ENCODE measurements at regions not wholly inside any gene's neighbourhood (a gene's known extent, or its start where the extent isn't known, plus 50 kb on each side); places are given as distances from the start of the nearest gene placed in this dataset.
"Not testable (repeated sequence)": the region's sequence is repeated elsewhere in the genome, so short reads cannot be mapped to it uniquely, and the experiment has no call there.

GRCh38 chr4:91653067-91653466, 650.7 kb upstream of the GRID2 start:
- no peak for FAIRE-seq

DNA sequence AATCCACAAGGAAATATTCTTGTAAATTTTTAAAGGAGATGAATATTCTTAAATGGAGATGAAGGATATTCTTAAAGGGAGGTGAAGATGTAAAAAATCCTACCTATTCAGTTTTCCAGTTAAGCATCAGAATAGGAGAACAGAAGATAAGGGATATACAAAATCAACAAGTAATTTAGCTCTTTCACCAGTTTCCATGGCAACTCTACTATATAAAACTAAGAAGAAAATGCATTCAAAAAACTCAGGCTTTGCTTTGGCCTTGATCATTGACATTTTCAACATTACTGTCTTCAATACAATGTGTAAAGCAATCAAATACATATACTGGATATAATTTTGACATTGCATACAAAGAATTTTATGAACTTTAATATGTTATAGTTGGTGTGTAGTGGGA, 622.7 kb upstream of the GRID2 start:
- FAIRE-seq (no peak), DNase-seq (ENCODE audit: low spot score in 2 of 2) (no peak)

More at GRCh38 chr4:91653067-91653466, 650.7 kb upstream of the GRID2 start:
- DNase-seq (ENCODE audit: low spot score in 2 of 2), result no peak

DNA sequence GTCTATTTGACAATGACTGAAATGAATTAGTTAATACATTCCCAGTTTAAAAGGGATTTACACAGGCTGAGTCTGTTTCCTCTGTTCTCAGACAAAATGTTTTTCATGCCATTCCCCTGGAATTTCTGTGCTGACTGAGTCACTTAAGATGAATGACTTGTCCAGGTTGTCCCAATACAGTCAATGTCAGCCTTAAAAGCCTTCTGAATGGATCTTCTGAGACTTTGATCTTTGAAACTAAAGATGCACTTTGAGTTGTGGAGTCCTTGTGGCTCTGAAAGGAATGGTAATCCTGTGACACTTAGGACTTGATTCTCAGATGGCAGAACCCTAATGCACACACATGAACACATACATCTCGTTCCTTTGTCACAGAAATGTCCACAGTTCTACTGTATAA, 622.2 kb upstream of the GRID2 start:
- DNase-seq (ENCODE audit: low spot score in 2 of 2) (no peak), FAIRE-seq (no peak)

GRCh38 chr4:91684955-91685354, 618.8 kb upstream of the GRID2 start:
- DNase-seq (ENCODE audit: low spot score in 2 of 2), result no peak
- FAIRE-seq, result no peak

- no peak for FAIRE-seq
- DNase-seq (ENCODE audit: low spot score in 2 of 2), result no peak
Observed at GRCh38 chr4:91688413-91688812, 615.4 kb upstream of the GRID2 start.

GRCh38 chr4:91699691-91700090, 604.1 kb upstream of the GRID2 start:
- not testable (repeated sequence) for FAIRE-seq; DNase-seq (ENCODE audit: low spot score in 2 of 2)

DNA sequence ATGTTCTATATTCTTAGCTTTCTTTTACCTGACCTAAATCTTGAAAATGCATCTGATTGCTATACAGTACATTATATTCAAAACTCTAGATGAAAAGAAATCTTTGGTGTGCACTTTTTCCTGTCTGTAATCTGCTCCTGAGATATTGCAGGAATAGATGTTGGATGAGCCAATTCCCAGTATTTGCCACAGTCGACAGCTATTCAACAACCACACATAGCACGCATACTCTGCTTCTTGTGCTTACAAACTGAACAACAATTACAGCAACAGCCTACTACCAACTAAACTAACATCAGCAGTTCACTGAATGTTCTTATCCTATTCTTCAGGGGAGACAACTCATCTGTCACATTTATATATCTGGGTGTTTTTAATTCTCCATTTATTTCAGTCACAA, 573.9 kb upstream of the GRID2 start:
- FAIRE-seq, result no peak
- no peak for DNase-seq (ENCODE audit: low spot score in 2 of 2)

GRCh38 chr4:91734682-91735081, 569.1 kb upstream of the GRID2 start:
- FAIRE-seq (no peak), DNase-seq (ENCODE audit: low spot score in 2 of 2) (no peak)

DNA sequence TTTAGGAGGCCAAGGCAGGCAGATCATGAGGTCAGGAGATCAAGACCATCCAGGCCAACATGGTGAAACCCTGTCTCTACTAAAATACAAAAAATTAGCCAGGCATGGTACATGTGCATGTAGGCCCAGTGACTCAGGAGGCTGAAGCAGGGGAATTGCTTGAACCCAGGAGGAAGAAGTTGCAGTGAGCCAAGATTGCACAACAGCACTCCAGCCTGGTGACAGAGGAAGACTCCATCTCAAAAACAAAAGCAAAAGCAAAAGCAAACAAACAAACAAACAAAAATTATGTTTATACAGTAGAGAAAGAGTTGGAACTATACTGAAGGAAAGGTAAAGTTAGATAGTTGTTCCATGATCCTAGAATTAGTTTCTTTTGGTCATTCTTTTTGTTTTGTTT, 564.9 kb upstream of the GRID2 start:
- not testable (repeated sequence) for FAIRE-seq; DNase-seq (ENCODE audit: low spot score in 2 of 2)

DNA sequence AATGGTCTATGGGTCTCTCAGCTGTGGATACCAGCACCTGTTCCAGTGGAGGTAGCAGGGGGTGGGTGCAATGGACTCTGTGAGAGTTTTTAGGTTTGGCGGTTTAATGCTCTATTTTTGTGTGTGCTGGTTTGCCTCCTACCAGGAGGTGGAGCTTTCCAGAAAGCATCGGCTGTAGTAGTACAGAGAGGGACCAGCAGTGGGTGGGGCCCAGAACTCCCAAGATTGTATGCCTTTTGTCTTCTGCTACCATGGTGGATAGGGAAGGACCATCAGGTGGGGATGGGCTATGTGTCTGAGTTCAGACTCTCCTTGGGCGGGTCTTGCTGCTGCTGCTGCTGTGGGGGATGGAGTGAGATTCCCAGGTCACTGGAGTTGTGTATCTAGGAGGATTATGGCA, 557.2 kb upstream of the GRID2 start:
- no peak for FAIRE-seq
- DNase-seq (ENCODE audit: low spot score in 2 of 2), result no peak

DNA sequence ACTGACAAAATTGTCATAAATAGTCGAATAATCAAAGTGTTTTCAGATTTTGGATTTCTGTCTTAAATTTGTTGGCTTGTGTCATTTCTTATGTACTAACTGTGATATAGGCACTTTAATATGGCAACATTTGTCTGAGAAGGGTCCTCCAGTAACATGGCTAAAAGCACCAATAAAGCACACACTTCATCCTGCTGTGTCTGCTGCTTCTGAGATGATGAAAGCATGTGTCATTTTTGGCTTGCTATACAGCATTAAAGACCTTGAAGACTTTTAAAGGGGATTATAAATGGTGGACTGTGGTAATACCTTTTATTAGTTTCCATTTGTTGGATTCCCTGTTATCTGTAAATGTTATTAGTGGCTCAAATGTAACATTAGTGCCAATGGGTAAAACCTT, 551.8 kb upstream of the GRID2 start:
- no peak for DNase-seq (ENCODE audit: low spot score in 2 of 2)
- FAIRE-seq, result no peak

DNA sequence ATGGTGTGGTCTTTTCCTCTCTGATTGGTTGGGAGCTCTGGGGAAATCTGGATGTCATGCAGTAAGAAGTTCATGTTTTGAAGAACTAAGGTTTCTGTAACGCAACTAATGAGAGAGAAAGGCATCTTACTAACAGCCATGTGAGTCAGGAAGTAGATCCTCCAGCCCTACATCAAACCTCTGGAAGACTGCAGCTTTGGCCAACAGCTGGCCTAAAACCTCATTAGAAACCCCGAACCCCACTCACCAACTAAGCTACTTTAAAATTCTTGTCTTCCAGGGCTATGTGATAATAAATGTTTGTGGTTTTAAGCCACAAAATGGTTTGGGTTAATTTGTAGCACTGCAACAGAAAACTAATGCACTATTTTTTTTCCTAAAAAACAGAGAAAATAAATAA, 549.0 kb upstream of the GRID2 start:
- DNase-seq (ENCODE audit: low spot score in 2 of 2), result no peak
- no peak for FAIRE-seq

DNA sequence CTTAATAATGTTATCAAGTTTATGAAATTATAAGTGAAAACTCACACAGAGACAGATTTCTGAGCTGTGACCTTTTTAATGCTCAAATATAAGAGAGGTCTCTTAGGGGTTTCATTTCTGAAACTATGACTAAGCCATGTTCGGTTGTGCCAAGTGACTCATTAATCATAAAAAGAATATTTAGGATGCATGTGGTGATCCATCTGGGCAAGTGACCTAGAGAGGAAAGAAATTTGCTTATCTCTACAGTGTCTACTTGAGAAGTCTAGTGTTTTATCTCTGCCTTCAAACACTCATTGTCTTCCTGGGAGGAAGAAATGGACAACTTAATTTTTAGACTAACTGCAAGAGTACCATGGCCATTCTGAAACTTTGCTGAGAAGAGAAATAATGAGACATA, 545.3 kb upstream of the GRID2 start:
- no peak for DNase-seq (ENCODE audit: low spot score in 2 of 2)
- no peak for FAIRE-seq

DNA sequence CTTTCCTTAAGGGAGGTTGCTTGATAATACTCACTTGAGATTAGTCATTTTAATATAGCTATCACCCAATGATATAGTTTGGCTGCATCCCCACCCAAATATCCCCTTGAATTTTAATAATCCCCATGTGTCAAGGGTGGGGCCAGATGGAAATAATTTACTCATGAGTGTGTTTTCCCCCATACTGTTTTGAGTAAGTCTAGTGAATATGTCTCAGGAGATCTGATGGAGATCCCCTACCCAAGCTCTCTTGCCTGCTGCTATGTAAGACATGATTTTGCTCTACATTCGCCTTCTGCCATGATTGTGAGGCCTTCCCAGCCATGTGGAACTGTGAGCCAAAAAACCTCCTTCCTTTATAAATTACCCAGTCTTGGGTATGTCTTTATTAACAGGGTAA, 539.7 kb upstream of the GRID2 start:
- DNase-seq (ENCODE audit: low spot score in 2 of 2) (no peak), FAIRE-seq (no peak)

DNA sequence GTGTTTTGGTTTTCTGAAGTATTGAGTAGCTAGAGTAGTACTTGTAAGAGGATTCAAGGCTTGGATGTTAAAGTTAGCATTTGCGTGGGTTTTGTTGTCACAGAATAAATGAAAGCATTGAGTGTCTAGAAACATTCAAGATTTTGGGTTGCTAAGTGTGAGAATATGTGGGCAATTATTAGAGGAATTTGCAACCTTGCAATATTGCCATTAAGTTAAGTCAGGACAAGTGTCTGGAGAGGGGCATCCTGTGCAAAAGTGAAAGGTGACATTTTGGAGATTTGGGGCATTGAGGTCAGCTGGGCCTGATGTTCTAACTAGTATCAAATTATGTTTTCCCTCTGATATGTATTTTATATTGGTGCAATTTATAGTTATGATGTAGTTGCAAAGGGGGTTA, 533.9 kb upstream of the GRID2 start:
- DNase-seq (ENCODE audit: low spot score in 2 of 2), result no peak
- FAIRE-seq, result no peak

DNA sequence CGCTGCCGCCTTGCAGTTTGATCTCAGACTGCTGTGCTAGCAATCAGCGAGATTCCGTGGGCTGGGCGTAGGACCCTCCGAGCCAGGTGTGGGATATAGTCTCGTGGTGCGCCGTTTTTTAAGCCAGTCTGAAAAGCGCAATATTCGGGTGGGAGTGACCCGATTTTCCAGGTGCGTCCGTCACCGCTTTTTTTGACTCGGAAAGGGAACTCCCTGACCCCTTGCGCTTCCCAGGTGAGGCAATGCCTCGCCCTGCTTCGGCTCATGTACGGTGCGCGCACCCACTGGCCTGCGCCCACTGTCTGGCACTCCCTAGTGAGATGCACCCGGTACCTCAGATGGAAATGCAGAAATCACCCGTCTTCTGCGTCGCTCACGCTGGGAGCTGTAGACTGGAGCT, 512.1 kb upstream of the GRID2 start:
- not testable (repeated sequence) for DNase-seq (ENCODE audit: low spot score in 2 of 2); FAIRE-seq

DNA sequence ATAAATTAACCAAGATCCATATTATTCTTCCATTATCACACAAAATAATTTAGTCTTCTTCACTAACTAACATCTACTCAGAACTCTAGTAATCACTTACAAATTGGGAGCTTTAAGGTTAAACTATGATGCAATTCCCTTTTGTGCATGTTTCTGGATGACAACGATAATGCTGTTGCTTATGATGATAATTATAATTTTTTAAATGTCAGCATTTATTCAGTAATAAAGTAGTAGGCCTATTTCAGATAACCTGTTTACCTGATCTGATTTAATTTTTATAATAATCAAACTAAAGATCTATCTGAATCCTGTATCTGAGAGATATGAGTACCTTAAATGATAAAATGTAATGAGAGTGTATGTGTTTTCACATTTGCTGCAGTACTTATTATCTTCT, 507.8 kb upstream of the GRID2 start:
- FAIRE-seq, result no peak
- no peak for DNase-seq (ENCODE audit: low spot score in 2 of 2)

DNA sequence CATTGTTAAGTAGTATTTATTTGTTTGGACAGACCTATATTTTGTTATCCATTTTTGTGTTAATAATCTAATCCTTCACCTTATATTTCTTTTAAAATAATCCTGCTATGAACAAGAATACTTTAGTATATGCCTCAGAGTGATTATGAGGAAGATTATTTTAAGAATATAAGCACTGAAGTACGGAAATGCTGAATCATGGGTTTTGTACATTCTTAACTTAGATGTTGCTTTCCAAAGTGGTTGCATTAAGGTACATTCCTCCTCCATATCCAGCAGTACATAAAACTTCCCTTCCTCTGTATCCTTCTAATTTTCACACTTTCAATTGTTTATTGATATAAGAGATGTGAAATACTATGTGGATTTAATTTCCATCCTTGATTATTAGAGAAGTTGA, 491.4 kb upstream of the GRID2 start:
- DNase-seq (ENCODE audit: low spot score in 2 of 2) (no peak), FAIRE-seq (no peak)

- no peak for FAIRE-seq
- DNase-seq (ENCODE audit: low spot score in 2 of 2), result no peak
Observed at GRCh38 chr4:91824773-91825172, 479.0 kb upstream of the GRID2 start.

DNA sequence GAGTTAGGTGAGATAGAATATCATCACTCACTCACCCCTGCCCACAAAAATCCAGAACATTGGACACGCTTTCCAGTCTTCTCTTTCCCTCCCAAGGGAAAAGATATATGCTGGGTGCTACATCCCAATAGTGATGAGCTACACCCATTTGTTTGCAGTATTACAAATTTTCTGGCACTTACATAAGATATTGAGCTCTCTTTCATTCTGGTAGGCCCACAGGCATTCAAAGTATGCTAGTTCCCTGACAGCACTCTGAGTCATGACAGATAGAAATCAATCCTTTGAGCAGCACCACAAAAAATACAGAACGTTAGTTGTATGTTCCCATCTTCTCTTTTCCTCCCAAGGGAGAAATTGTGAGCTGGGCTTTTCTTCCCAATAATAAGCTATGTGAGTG, 477.6 kb upstream of the GRID2 start:
- no peak for DNase-seq (ENCODE audit: low spot score in 2 of 2)
- FAIRE-seq, result no peak

- no peak for FAIRE-seq
- no peak for DNase-seq (ENCODE audit: low spot score in 2 of 2)
Observed at GRCh38 chr4:91827914-91828313, 475.9 kb upstream of the GRID2 start.

GRCh38 chr4:91829531-91829930, 474.2 kb upstream of the GRID2 start:
- DNase-seq (ENCODE audit: low spot score in 2 of 2), result no peak
- FAIRE-seq, result peak; percentile 19

DNA sequence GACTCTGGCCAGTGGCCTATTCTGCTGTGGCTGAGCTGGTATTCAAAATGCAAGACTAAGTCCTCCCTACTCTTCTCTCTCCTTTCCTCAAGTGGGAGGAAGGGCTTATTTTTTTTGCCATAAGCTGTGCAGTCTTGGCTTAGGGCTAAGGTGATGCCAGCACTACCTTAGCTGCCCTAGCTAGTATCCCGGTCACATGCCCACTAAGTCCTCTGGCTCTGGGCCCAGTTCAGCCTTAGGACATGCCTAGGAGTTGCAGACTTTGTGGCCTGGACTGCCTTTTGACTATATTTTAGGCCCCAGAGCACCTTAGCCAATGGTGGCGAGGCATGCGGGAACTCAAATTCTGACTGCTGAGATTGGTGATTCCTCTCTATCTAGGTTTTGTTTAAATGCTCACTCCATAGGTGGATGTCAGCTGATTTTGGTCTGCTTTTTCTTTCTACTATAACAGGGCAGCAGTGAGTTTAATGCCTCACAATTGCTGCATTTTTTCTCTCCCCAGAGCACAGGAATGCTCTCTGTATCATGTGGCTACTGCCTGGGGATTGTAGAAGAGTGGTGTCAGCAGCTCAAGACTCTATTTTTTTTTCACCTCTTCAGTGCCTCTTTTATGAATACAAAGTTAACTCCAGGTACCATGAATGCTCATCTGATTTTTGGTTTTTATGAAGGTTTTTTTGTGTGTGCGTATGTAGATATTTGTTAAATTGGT, 472.9 kb upstream of the GRID2 start:
- FAIRE-seq (no peak), DNase-seq (ENCODE audit: low spot score in 2 of 2) (no peak)

All from frontal cortex (tissue), 3 donors.